ENCODE measurements at regions not wholly inside any gene's neighbourhood (a gene's known extent, or its start where the extent isn't known, plus 50 kb on each side); places are given as distances from the start of the nearest gene placed in this dataset.

DNA sequence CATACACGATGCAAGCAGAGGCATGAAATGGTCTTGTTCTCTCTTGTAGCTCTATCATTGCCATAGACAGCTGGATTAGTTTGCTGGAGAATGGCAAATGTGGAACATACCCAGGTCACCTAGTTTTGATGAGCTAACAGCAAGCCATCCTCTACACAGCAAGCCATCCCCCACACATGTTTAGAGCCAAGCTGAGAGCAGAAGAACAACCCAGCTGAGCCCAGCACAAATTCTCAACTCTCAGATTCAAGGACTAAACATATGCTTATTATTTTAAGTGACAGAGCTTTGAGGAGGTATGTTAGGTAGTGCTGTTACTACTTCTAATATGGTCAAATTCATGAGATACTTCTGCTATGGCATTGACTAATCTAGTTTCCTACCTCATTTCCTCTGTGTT, 230.3 kb downstream of the OTOR start:
- POLR2A ChIA-PET (ENCODE audit: low non-redundant PET): no interaction called here
- Histone ChIP-seq H3K27me3 (replicated peaks; ENCODE audit: insufficient read depth, low read depth, low read length, poor library complexity) (no peaks in the 10 kb centered on the region), H3K4me1 (ENCODE audit: insufficient read depth, low read length, poor library complexity, severe bottlenecking) (no peaks in the 10 kb centered on the region), H3K9me3 (ENCODE audit: low read depth, low read length, poor library complexity, severe bottlenecking) (no peaks in the 10 kb centered on the region), H3K4me3 (ENCODE audit: low read depth, low read length, poor library complexity, severe bottlenecking) (no peak overlapping the region), H3K27ac (ENCODE audit: low read depth, low read length, poor library complexity, severe bottlenecking) (no peak overlapping the region), H3K36me3 (ENCODE audit: insufficient read depth, low read length, poor library complexity, severe bottlenecking) (no peaks in the 10 kb centered on the region)
- CTCF ChIA-PET: no interaction called here
- intact Hi-C loops (cut with micrococcal nuclease; ENCODE audit: unreplicated experiment): no loop called here
- no peak for TF ChIP-seq CTCF (conservative IDR thresholded peaks at IDR 0.05; ENCODE audit: low read depth, low read length)
- DNase-seq (ENCODE audit: low spot score): no peak
- no TSS peak for BruUV-seq (replicated peaks)

GRCh38 chr20:16982091-16982726, 234.1 kb downstream of the OTOR start:
- Histone ChIP-seq H3K27ac (ENCODE audit: low read depth, low read length, poor library complexity, severe bottlenecking) (no peak overlapping the region), H3K4me3 (ENCODE audit: low read depth, low read length, poor library complexity, severe bottlenecking) (no peak overlapping the region), H3K36me3 (ENCODE audit: insufficient read depth, low read length, poor library complexity, severe bottlenecking) (no peaks in the 10 kb centered on the region), H3K9me3 (ENCODE audit: low read depth, low read length, poor library complexity, severe bottlenecking) (no peaks in the 10 kb centered on the region), H3K27me3 (replicated peaks; ENCODE audit: insufficient read depth, low read depth, low read length, poor library complexity) (no peaks in the 10 kb centered on the region), H3K4me1 (ENCODE audit: insufficient read depth, low read length, poor library complexity, severe bottlenecking) (no peaks in the 10 kb centered on the region)
- no TSS peak for BruUV-seq (replicated peaks)
- ChIA-PET CTCF (no interaction called here), POLR2A (ENCODE audit: low non-redundant PET) (no interaction called here)
- intact Hi-C loops (cut with micrococcal nuclease; ENCODE audit: unreplicated experiment): no loop called here
- TF ChIP-seq CTCF (conservative IDR thresholded peaks at IDR 0.05; ENCODE audit: low read depth, low read length): no peak
- TF ChIP-seq EZH2 (IDR thresholded peaks at IDR 0.05; ENCODE audit: borderline replicate concordance, low read depth, low read length, poor library complexity, severe bottlenecking): no peak
- no peak for DNase-seq (ENCODE audit: low spot score)

- ChIA-PET CTCF (no interaction called here), POLR2A (ENCODE audit: low non-redundant PET) (no interaction called here)
- DNase-seq (ENCODE audit: low spot score): no peak
- no peak overlapping the region for H3K27ac ChIP-seq (ENCODE audit: low read depth, low read length, poor library complexity, severe bottlenecking)
- BruUV-seq (replicated peaks): no TSS peak
- H3K4me1 ChIP-seq (ENCODE audit: insufficient read depth, low read length, poor library complexity, severe bottlenecking): no peaks in the 10 kb centered on the region
- no peaks in the 10 kb centered on the region for H3K36me3 ChIP-seq (ENCODE audit: insufficient read depth, low read length, poor library complexity, severe bottlenecking)
- TF ChIP-seq CTCF (conservative IDR thresholded peaks at IDR 0.05; ENCODE audit: low read depth, low read length): no peak
- TF ChIP-seq EZH2 (IDR thresholded peaks at IDR 0.05; ENCODE audit: borderline replicate concordance, low read depth, low read length, poor library complexity, severe bottlenecking): no peak
- intact Hi-C loops (cut with micrococcal nuclease; ENCODE audit: unreplicated experiment): no loop called here
- no peak overlapping the region for H3K4me3 ChIP-seq (ENCODE audit: low read depth, low read length, poor library complexity, severe bottlenecking)
- H3K27me3 ChIP-seq (replicated peaks; ENCODE audit: insufficient read depth, low read depth, low read length, poor library complexity): no peaks in the 10 kb centered on the region
- H3K9me3 ChIP-seq (ENCODE audit: low read depth, low read length, poor library complexity, severe bottlenecking): no peaks in the 10 kb centered on the region
Measured at GRCh38 chr20:16984481-16984880, 236.3 kb downstream of the OTOR start.
